K562 (cell line): ENCODE measurements at regions not wholly inside any gene's neighbourhood (a gene's known extent, or its start where the extent isn't known, plus 50 kb on each side); places are given as distances from the start of the nearest gene placed in this dataset.

Source experiments
- ATAC-seq: fragments of 200-7000 bp; cut with Tn5 transposase; 3 replicates; pipeline ENCODE4 v1.9.1; 2020; ENCODE audit warnings: moderate library complexity
- BruUV-seq: library from RNA; stranded (reverse); fragments of 400-500 nt; replicated peaks from 2 replicates; lab custom pipeline; 2021; lab: Mats Ljungman, UMichigan
- CTCF ChIA-PET: fragments of 300-600 bp; formaldehyde crosslinking; extraction: SDS; loops from one replicate; lab custom pipeline; 2021; ENCODE audit warnings: low intra/inter-chr PET ratio; lab: Yijun Ruan, JAX
- POLR2A ChIA-PET: fragments of 300-600, 350-650 bp; sonication (Branson Sonifier 250); formaldehyde crosslinking; extraction: SDS; loops from one replicate; lab custom pipeline; 2021; ENCODE audit warnings: antibody characterized with exemption, inconsistent platforms; lab: Yijun Ruan, JAX
- DNase-seq, 4 experiments: peaks; one replicate each; pipeline versions ENCODE4 v3.0.0 to v3.0.0-alpha.2; 2011 to 2018; ENCODE audit warnings: low spot score in 3 of 4, mixed read lengths in 3 of 4; ENCODE audit errors: extremely low read depth in 1 of 4
- FAIRE-seq: peaks from 2 replicates; lab custom pipeline; 2011; peaks lifted over from hg19 to GRCh38; lab: Jason Lieb, UNC
- H2AFZ ChIP-seq: 2 replicates; pipeline ENCODE4 v1.6.0; 2011; ENCODE audit warnings: low read depth, low read length, control low read depth, inconsistent platforms
- H3K27ac ChIP-seq: fragments of 200-600 bp; 3 replicates; pipeline ENCODE4 v1.8.0; 2011; ENCODE audit warnings: low read depth, mild to moderate bottlenecking, control low read depth, inconsistent platforms, low read length, moderate library complexity, mixed read lengths; ENCODE audit errors: extremely low read depth
- H3K27me3 ChIP-seq, 2 experiments: fragments of 300-600 bp in 1 of 2; 2 replicates in 1 of 2; 3 replicates in 1 of 2; pipeline versions ENCODE4 v1.6.0 to v1.8.0; 2011; ENCODE audit warnings: inconsistent platforms in 2 of 2, low read length in 2 of 2, mild to moderate bottlenecking in 1 of 2, mixed read lengths in 1 of 2, moderate library complexity in 1 of 2; ENCODE audit not compliant: control insufficient read depth in 2 of 2, insufficient read depth in 2 of 2
- H3K36me3 ChIP-seq: fragments of 300-600 bp; 3 replicates; pipeline ENCODE4 v1.8.0; 2011; ENCODE audit warnings: mild to moderate bottlenecking, low read length, inconsistent platforms; ENCODE audit not compliant: control insufficient read depth, insufficient read depth
- H3K4me1 ChIP-seq, 2 experiments: fragments of 200-600 bp in 1 of 2; replicated peaks in 1 of 2; 2 replicates in 1 of 2; 3 replicates in 1 of 2; pipeline versions ENCODE4 v1.5.1 to v1.8.0; 2011; ENCODE audit warnings: inconsistent platforms in 2 of 2, low read length in 2 of 2, mild to moderate bottlenecking in 1 of 2, mixed read lengths in 1 of 2, moderate library complexity in 1 of 2; ENCODE audit not compliant: control insufficient read depth in 2 of 2, insufficient read depth in 2 of 2
- H3K4me2 ChIP-seq: 2 replicates; pipeline ENCODE4 v1.6.1; 2011; ENCODE audit warnings: low read length, control low read depth, inconsistent platforms, mixed read lengths; ENCODE audit not compliant: insufficient read depth
- H3K4me3 ChIP-seq: fragments of 200-600 bp; sonication (generic), shearing (Covaris generic); 2 replicates; pipeline ENCODE4 v1.5.1; 2016; ENCODE audit warnings: control low read depth, inconsistent platforms
- H3K79me2 ChIP-seq: fragments of 200-600 bp; 3 replicates; pipeline ENCODE4 v1.8.0; 2011; ENCODE audit warnings: low read length, inconsistent platforms; ENCODE audit not compliant: control insufficient read depth, insufficient read depth
- H3K9ac ChIP-seq, 2 experiments: 2 replicates each; pipeline versions ENCODE4 v1.6.0 to v1.6.1; 2011; ENCODE audit warnings: low read depth in 2 of 2, low read length in 2 of 2, control low read depth in 1 of 2, inconsistent platforms in 1 of 2, mild to moderate bottlenecking in 1 of 2, mixed read lengths in 1 of 2; ENCODE audit not compliant: insufficient read depth in 1 of 2
- H3K9me1 ChIP-seq: one replicate; pipeline ENCODE4 v1.6.0; 2011; ENCODE audit warnings: inconsistent platforms, mild to moderate bottlenecking, low read length, moderate library complexity; ENCODE audit not compliant: control insufficient read depth, insufficient read depth
- H3K9me3 ChIP-seq: replicated peaks from 2 replicates; pipeline ENCODE4 v1.5.1; 2011; ENCODE audit warnings: low read depth, low read length, inconsistent platforms; ENCODE audit not compliant: control insufficient read depth, insufficient read depth
- H4K20me1 ChIP-seq: replicated peaks from 2 replicates; pipeline ENCODE4 v1.6.1; 2011; ENCODE audit warnings: low read length, inconsistent platforms, mixed read lengths; ENCODE audit not compliant: control insufficient read depth, insufficient read depth
- CREM ChIP-seq: IDR thresholded peaks from 2 replicates; pipeline ENCODE4 v1.6.1; 2014; ENCODE audit warnings: antibody characterized with exemption, low read depth
- ELF4 ChIP-seq: fragments of 450-650 bp; formaldehyde crosslinking; IDR thresholded peaks from 2 replicates; pipeline ENCODE4 v1.4.0; 2022; ENCODE audit warnings: missing genetic modification characterization
- GTF2E2 ChIP-seq: fragments of 200-800 bp; sonication (Bioruptor generic); IDR thresholded peaks from 2 replicates; pipeline ENCODE4 v1.6.1; 2016; ENCODE audit warnings: missing genetic modification characterization, missing compliant biosample characterization
- MTA2 ChIP-seq: fragments of 450-650 bp; IDR thresholded peaks from 2 replicates; pipeline ENCODE4 v1.6.1; 2016; ENCODE audit warnings: low read depth
- RB1 ChIP-seq: fragments of 450-650 bp; IDR thresholded peaks from 2 replicates; pipeline ENCODE4 v1.6.1; 2017; ENCODE audit warnings: low read depth, mild to moderate bottlenecking
- SRF ChIP-seq, 2 experiments: fragments of 250-450, 450-650 bp in 1 of 2; sonication (Bioruptor Pico) in 1 of 2; sonication (generic) in 1 of 2; formaldehyde crosslinking; IDR thresholded peaks; 2 replicates each; pipeline versions ENCODE4 v1.5.0 to v1.5.1; 2020 to 2022; ENCODE audit warnings: mild to moderate bottlenecking in 1 of 2, missing genetic modification reagents in 1 of 2
- WGBS: fragments of 100-300 bp; shearing (Covaris generic); methylation state at CpG from one replicate; pipeline ENCODE4 v1.1.6; 2016; ENCODE audit warnings: low coverage, mixed read lengths; ENCODE audit not compliant: insufficient coverage; ENCODE audit errors: missing lambda C conversion rate; 5-methylcytosine and 5-hydroxymethylcytosine counted together
- in situ Hi-C: fragments of 300-500 bp; cut with MboI; formaldehyde crosslinking; loops from 4 replicates; pipeline ENCODE4 v1.15.0; 2018; ENCODE audit warnings: inconsistent platforms, mixed read lengths
- intact Hi-C: fragments of 100-400 bp; cut with micrococcal nuclease; formaldehyde crosslinking; loops from 2 replicates; pipeline ENCODE4 v1.14.2; 2022
- TF ChIP-seq, protein P1 (sequence below): sonication (generic); formaldehyde crosslinking; IDR thresholded peaks from 2 replicates; pipeline ENCODE4 v1.8.0; 2023; ENCODE audit warnings: missing genetic modification reagents, mild to moderate bottlenecking, borderline replicate concordance
- TF ChIP-seq, protein P2 (sequence below): fragments of 450-650 bp; formaldehyde crosslinking; IDR thresholded peaks from 2 replicates; pipeline ENCODE4 v1.4.0; 2020; ENCODE audit warnings: mild to moderate bottlenecking, moderate library complexity

DNA sequence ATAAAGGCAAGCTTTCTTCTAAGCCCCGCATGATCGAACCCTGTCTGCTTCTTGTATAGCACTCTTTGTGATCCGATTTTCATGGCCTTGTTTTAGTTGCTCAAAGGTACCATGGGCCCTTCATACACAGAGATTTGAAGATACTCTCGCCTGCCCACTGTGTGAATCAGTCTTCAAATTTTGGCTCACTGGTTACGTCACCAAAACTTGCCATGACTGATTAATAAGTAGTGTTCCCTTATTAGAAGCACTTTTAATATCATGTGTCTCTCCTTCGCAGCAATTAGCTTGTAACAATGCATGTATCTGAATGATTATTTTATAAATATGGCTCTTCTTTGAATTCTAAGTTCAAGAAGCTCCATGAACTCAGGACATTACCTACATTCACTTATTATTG, 880.5 kb downstream of the STPG2 start:
- ATAC-seq (no peak), DNase-seq (no peak), FAIRE-seq (no peak)
- Histone ChIP-seq H3K9me3 (no peaks in the 10 kb centered on the region), H3K27me3 (no peaks in the 10 kb centered on the region), H3K79me2 (no peaks in the 10 kb centered on the region), H4K20me1 (no peaks in the 10 kb centered on the region), H3K36me3 (no peaks in the 10 kb centered on the region), H3K4me3 (no peak overlapping the region), H3K9ac (no peak overlapping the region), H3K4me1 (no peaks in the 10 kb centered on the region), H2AFZ (no peak overlapping the region), H3K9me1 (no peaks in the 10 kb centered on the region), H3K27ac (no peak overlapping the region), H3K4me2 (no peak overlapping the region)
- CTCF ChIA-PET, result no interaction called here
- intact Hi-C loops, result no loop called here
- no TSS peak for BruUV-seq
- POLR2A ChIA-PET, result no interaction called here
- in situ Hi-C loops, result no loop called here
- TF ChIP-seq GTF2E2 (tag) (no peak), ELF4 (CRISPR knock-in tag) (no peak), RB1 (no peak), CREM (no peak), SRF (CRISPR knock-in tag; IDR thresholded peaks at IDR 0.05) (no peak), MTA2 (no peak)
- TF ChIP-seq, protein P1, sequence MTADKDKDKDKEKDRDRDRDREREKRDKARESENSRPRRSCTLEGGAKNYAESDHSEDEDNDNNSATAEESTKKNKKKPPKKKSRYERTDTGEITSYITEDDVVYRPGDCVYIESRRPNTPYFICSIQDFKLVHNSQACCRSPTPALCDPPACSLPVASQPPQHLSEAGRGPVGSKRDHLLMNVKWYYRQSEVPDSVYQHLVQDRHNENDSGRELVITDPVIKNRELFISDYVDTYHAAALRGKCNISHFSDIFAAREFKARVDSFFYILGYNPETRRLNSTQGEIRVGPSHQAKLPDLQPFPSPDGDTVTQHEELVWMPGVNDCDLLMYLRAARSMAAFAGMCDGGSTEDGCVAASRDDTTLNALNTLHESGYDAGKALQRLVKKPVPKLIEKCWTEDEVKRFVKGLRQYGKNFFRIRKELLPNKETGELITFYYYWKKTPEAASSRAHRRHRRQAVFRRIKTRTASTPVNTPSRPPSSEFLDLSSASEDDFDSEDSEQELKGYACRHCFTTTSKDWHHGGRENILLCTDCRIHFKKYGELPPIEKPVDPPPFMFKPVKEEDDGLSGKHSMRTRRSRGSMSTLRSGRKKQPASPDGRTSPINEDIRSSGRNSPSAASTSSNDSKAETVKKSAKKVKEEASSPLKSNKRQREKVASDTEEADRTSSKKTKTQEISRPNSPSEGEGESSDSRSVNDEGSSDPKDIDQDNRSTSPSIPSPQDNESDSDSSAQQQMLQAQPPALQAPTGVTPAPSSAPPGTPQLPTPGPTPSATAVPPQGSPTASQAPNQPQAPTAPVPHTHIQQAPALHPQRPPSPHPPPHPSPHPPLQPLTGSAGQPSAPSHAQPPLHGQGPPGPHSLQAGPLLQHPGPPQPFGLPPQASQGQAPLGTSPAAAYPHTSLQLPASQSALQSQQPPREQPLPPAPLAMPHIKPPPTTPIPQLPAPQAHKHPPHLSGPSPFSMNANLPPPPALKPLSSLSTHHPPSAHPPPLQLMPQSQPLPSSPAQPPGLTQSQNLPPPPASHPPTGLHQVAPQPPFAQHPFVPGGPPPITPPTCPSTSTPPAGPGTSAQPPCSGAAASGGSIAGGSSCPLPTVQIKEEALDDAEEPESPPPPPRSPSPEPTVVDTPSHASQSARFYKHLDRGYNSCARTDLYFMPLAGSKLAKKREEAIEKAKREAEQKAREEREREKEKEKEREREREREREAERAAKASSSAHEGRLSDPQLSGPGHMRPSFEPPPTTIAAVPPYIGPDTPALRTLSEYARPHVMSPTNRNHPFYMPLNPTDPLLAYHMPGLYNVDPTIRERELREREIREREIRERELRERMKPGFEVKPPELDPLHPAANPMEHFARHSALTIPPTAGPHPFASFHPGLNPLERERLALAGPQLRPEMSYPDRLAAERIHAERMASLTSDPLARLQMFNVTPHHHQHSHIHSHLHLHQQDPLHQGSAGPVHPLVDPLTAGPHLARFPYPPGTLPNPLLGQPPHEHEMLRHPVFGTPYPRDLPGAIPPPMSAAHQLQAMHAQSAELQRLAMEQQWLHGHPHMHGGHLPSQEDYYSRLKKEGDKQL (CRISPR knock-in tag), result no peak
- TF ChIP-seq, protein P2, sequence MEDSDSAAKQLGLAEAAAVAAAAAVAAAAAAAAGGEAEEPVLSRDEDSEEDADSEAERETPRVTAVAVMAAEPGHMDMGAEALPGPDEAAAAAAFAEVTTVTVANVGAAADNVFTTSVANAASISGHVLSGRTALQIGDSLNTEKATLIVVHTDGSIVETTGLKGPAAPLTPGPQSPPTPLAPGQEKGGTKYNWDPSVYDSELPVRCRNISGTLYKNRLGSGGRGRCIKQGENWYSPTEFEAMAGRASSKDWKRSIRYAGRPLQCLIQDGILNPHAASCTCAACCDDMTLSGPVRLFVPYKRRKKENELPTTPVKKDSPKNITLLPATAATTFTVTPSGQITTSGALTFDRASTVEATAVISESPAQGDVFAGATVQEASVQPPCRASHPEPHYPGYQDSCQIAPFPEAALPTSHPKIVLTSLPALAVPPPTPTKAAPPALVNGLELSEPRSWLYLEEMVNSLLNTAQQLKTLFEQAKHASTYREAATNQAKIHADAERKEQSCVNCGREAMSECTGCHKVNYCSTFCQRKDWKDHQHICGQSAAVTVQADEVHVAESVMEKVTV, result no peak
- 0% methylated on average over 6 of the region's 6 CpGs for WGBS
